ENCODE measurements at regions not wholly inside any gene's neighbourhood (a gene's known extent, or its start where the extent isn't known, plus 50 kb on each side); places are given as distances from the start of the nearest gene placed in this dataset.

- H3K27ac ChIP-seq: no peak overlapping the region
- no peaks in the 10 kb centered on the region for H3K36me3 ChIP-seq
- H3K9me3 ChIP-seq: no peaks in the 10 kb centered on the region
- DNase-seq (no peak), ATAC-seq (no peak)
- H3K4me1 ChIP-seq: peaks cover 0 to 52% (median 24%) of the 10 kb centered on the region in 4 donors
- no peak overlapping the region for H3K4me3 ChIP-seq
- 75% methylated on average over 4 of the region's 4 CpGs for WGBS (ENCODE audit: insufficient coverage, low coverage, low lambda C conversion rate, missing lambda C conversion rate)
- TF ChIP-seq, protein P1, sequence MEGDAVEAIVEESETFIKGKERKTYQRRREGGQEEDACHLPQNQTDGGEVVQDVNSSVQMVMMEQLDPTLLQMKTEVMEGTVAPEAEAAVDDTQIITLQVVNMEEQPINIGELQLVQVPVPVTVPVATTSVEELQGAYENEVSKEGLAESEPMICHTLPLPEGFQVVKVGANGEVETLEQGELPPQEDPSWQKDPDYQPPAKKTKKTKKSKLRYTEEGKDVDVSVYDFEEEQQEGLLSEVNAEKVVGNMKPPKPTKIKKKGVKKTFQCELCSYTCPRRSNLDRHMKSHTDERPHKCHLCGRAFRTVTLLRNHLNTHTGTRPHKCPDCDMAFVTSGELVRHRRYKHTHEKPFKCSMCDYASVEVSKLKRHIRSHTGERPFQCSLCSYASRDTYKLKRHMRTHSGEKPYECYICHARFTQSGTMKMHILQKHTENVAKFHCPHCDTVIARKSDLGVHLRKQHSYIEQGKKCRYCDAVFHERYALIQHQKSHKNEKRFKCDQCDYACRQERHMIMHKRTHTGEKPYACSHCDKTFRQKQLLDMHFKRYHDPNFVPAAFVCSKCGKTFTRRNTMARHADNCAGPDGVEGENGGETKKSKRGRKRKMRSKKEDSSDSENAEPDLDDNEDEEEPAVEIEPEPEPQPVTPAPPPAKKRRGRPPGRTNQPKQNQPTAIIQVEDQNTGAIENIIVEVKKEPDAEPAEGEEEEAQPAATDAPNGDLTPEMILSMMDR (IDR thresholded peaks at IDR 0.05): no peak
- TF ChIP-seq POLR2A (IDR thresholded peaks at IDR 0.05): no peak
- no peaks in the 10 kb centered on the region for H3K27me3 ChIP-seq
- intact Hi-C loops (cut with DNase I): no loop called here
Observed at GRCh38 chr3:13257666-13258065, 162.5 kb downstream of the NUP210 start.

- Histone ChIP-seq H3K4me3 (no peak overlapping the region), H3K27ac (no peak overlapping the region), H3K4me1 (peaks cover 0 to 50% (median 22%) of the 10 kb centered on the region in 4 donors), H3K9me3 (no peaks in the 10 kb centered on the region), H3K36me3 (no peaks in the 10 kb centered on the region), H3K27me3 (no peaks in the 10 kb centered on the region)
- 85% methylated on average over 4 of the region's 8 CpGs for WGBS (ENCODE audit: insufficient coverage, low coverage, low lambda C conversion rate, missing lambda C conversion rate)
- ATAC-seq (no peak), DNase-seq (no peak)
- intact Hi-C loops (cut with DNase I): no loop called here
- no peak for TF ChIP-seq POLR2A (IDR thresholded peaks at IDR 0.05)
- TF ChIP-seq, protein P1 (IDR thresholded peaks at IDR 0.05): no peak
Observed at GRCh38 chr3:13256845-13257244, 163.3 kb downstream of the NUP210 start.

DNA sequence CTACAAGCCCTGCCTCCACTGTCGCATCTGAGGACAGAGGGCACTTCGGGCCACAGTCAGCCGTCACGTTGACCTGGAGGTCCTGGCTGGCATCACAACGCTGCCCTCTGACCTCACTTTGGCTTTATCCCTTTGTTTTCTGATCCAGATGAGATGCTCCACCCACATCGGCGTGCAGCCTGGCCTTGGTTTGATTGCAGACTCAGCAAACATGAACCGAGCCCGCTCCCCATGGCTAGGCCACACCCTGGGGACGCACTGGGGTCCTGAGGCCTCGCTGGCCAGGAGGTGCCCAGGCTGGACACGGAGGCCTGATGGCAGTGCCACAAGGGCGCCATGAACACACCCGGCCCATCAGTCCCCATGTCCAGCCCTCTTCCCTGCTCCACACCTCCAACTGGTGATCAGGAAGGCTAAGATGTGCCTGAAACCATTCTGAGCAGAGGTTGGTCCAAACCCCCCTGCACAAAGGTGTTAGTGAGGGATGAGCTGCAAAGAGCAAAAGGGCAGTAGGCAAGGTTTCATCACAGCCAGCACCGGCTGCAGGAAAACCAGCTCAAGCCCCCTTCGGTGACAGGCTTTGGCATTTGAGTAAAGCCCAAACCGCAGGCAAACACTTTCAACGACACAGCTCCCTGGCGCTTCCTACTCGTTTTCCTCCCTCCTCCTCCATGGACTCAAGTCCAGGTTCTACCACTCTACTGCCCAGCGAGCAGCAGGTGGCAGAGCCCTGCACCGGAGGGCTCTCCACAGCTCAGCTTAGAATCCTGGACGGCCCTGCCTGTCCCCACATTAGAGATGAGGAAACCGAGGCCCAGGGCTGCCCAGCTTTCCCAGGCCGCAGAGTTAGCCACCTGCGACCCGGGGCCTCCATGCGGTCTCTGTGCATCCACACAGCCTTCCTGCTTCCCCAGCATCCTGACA is 165.8 kb downstream of the NUP210 start:
- Histone ChIP-seq H3K27me3 (no peaks in the 10 kb centered on the region), H3K4me1 (peaks cover 0 to 40% (median 13%) of the 10 kb centered on the region in 4 donors), H3K36me3 (no peaks in the 10 kb centered on the region), H3K27ac (peak overlapping the region in 1 of 3 donors; percentile 60), H3K4me3 (no peak overlapping the region), H3K9me3 (no peaks in the 10 kb centered on the region)
- WGBS (ENCODE audit: insufficient coverage, low coverage, low lambda C conversion rate, missing lambda C conversion rate): 12% methylated on average over 6 of the region's 28 CpGs
- ATAC-seq (peak; percentile 77 to 84 (median 79)), DNase-seq (peak; percentile 70 to 93 (median 91))
- intact Hi-C loops (cut with DNase I): no loop called here
- TF ChIP-seq POLR2A (IDR thresholded peaks at IDR 0.05): no peak
- TF ChIP-seq, protein P1 (IDR thresholded peaks at IDR 0.05): peak in 1 of 4 donors; percentile 10

GRCh38 chr3:13253208-13253937 is 166.7 kb downstream of the NUP210 start:
- ATAC-seq (no peak), DNase-seq (no peak)
- no peaks in the 10 kb centered on the region for H3K27me3 ChIP-seq
- TF ChIP-seq, protein P1 (IDR thresholded peaks at IDR 0.05): no peak
- no peak for TF ChIP-seq POLR2A (IDR thresholded peaks at IDR 0.05)
- no peaks in the 10 kb centered on the region for H3K36me3 ChIP-seq
- no peaks in the 10 kb centered on the region for H3K9me3 ChIP-seq
- no peak overlapping the region for H3K4me3 ChIP-seq
- 76% methylated on average over 11 of the region's 16 CpGs for WGBS (ENCODE audit: insufficient coverage, low coverage, low lambda C conversion rate, missing lambda C conversion rate)
- H3K4me1 ChIP-seq: peaks cover 0 to 40% (median 13%) of the 10 kb centered on the region in 4 donors
- H3K27ac ChIP-seq: peak overlapping the region in 1 of 3 donors; percentile 15
- intact Hi-C loops (cut with DNase I): no loop called here

Data from right lobe of liver (tissue), 6 donors.